ENCODE measurements at regions not wholly inside any gene's neighbourhood (a gene's known extent, or its start where the extent isn't known, plus 50 kb on each side); places are given as distances from the start of the nearest gene placed in this dataset.
A peak's percentile ranks its signal among the peaks of the same experiment; 100 is the strongest.
"Not testable (repeated sequence)": the region's sequence is repeated elsewhere in the genome, so short reads cannot be mapped to it uniquely, and the experiment has no call there.

DNA sequence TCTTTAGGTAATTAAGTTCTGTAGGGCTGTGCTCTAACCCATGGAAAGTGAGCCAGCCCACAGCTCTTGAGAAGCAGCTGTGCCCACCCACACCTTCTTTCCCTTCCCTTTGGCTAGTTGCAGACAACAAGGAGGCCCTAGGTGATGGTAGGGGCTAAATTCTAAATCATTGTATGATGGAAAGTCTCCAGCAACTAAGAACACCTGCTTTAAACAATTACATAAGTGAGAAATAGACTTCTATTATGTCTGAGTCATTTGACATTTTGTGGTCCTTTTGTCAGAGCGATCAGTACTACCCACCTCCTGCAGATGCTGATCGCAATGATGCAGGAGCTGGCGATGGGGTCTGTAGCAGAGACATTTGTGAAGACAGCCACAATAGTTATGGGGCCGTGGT is 79.6 kb downstream of the TEX51 start:
- H3K4me3 ChIP-seq (ENCODE audit: control insufficient read depth, low read depth, low read length), result no peak overlapping the region
- DNase-seq (ENCODE audit: low read depth), result no peak
- TF ChIP-seq, protein P1, sequence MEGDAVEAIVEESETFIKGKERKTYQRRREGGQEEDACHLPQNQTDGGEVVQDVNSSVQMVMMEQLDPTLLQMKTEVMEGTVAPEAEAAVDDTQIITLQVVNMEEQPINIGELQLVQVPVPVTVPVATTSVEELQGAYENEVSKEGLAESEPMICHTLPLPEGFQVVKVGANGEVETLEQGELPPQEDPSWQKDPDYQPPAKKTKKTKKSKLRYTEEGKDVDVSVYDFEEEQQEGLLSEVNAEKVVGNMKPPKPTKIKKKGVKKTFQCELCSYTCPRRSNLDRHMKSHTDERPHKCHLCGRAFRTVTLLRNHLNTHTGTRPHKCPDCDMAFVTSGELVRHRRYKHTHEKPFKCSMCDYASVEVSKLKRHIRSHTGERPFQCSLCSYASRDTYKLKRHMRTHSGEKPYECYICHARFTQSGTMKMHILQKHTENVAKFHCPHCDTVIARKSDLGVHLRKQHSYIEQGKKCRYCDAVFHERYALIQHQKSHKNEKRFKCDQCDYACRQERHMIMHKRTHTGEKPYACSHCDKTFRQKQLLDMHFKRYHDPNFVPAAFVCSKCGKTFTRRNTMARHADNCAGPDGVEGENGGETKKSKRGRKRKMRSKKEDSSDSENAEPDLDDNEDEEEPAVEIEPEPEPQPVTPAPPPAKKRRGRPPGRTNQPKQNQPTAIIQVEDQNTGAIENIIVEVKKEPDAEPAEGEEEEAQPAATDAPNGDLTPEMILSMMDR (conservative IDR thresholded peaks at IDR 0.05; ENCODE audit: control insufficient read depth, insufficient read depth, low read depth, low read length), result no peak

DNA sequence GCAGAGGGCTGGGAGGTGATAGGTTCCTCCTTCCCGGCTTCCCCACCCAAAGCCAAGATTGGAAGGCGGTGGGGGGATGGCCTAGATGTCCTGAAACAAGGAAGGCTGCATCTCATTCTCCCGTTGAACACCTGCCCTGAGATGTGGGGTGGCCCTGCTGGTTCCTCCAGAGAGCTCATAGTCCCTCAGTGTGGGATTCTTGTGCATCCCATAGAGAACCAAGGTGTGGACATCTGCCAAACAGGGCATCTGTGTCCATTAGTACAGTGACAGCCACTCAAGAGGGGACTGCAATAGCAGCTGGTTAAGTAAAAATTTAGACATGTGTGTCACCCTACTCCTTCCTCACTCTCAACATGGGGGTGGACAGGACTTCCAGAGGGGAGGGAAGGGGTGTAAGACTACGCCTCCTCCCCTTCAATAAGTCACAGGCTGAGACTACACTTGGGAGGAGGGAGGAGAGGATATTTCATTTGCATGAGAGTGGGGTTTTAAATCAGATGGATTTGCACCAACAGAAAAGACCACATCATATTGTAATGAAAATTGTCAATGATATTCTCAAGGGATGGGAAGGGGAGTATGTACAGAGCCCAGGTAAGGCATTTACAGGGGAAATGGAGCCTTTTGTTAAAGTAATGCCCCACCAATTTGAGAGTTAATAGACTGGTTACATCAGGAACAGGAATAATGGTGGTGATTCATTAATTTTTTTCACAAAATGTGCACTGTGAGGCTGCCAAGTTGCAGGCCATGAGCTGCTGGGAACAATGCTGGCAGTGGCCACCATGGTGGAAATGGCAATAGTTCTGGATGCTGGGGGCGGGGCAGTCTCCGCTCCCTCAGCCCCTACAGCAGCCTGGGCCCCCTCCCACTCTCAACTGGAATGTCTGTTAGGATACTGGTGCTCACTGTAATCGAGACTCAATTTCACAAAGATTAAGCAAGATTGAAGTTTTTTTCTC is 80.6 kb downstream of the TEX51 start:
- DNase-seq (ENCODE audit: low read depth), result no peak
- TF ChIP-seq, protein P1 (conservative IDR thresholded peaks at IDR 0.05; ENCODE audit: control insufficient read depth, insufficient read depth, low read depth, low read length), result no peak
- H3K4me3 ChIP-seq (ENCODE audit: control insufficient read depth, low read depth, low read length), result no peak overlapping the region

DNA sequence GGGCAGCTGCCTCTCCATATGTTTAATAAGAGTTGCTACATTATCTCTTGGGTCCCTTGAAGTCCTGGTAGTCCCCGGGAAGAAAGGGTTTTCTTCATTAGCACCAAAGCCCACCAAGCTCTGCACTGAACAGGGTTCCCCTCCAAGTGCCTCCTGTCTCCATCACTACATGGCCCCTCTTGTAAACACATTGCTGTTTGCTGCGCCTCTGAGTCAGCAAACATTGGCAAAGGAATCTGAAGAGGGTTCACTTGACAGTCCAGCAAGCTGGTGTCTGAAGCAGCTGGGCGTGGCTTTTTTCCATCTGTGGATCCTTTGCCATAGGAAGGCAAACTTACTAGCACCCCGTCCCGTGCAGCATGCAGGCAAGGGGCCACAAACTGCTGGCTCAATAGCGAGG is 82.8 kb downstream of the TEX51 start:
- peak; percentile 3 for DNase-seq (ENCODE audit: low read depth)
- TF ChIP-seq, protein P1 (conservative IDR thresholded peaks at IDR 0.05; ENCODE audit: control insufficient read depth, insufficient read depth, low read depth, low read length), result no peak
- no peak overlapping the region for H3K4me3 ChIP-seq (ENCODE audit: control insufficient read depth, low read depth, low read length)

DNA sequence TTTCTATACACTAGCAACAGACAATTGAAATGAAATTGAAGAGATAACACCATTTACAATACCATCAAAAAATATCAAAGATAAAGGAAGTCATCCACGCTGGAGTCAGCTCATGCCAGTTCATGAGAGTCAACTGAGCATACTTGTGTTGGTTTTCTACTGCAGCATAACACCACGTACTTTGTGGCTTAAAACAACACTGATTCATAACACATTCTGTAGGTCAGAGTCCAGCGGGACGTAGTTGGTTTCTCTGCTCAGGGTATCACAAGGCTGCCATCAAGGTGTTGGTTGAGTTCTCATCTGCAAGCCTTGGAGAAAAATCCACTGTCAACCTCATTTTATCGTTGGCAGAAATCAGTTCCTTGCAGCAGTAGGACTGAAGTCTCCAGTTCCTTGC is 84.2 kb downstream of the TEX51 start:
- TF ChIP-seq, protein P1 (conservative IDR thresholded peaks at IDR 0.05; ENCODE audit: control insufficient read depth, insufficient read depth, low read depth, low read length), result no peak
- H3K4me3 ChIP-seq (ENCODE audit: control insufficient read depth, low read depth, low read length), result no peak overlapping the region
- no peak for DNase-seq (ENCODE audit: low read depth)

DNA sequence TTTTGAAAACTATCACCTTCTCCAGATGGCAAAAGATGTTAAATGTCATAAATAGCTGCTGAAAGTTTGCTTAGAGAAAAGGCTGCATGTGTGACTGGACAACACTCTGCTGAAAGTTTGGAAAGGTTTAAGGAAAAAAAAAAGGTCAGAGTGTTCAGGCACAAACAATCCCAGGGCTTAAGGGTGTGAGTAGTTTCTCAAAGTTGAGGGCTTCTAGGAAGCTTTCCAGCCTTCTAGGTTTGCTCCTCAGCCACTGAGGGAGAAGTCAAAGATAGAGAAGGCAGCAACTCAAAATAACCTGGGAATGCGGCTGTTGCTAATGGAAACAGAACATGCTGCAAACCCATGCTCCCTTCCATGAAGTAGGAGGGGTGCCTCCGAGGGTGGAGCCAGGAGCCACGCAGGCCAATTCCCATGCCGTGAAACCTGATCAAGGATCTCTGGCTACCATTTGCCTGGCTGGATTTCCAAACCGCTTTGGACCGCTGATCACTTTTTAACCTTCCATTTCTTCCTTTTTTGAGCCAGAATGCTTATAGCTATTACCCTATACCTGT is 88.0 kb downstream of the TEX51 start:
- peak; percentile 6 for DNase-seq (ENCODE audit: low read depth)
- TF ChIP-seq, protein P1 (conservative IDR thresholded peaks at IDR 0.05; ENCODE audit: control insufficient read depth, insufficient read depth, low read depth, low read length), result no peak
- no peak overlapping the region for H3K4me3 ChIP-seq (ENCODE audit: control insufficient read depth, low read depth, low read length)

DNA sequence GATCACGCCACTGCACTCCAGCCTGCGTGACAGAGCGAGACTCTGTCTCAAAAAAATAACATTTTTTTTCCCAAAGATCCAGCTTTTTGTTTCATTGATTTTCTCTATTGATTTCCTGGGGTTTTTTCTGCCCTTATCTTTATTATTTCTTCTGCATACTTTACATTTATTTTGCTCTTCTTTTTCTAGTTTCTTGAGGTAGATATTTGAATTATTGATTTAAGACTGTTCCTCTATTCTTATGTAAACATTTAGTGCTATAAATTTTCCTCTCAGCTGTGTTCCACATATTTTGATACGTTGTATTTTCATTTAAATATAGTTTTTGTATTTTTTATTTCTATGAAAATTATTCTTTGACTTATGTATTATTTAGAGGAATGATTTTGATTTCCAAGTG is 89.8 kb downstream of the TEX51 start:
- TF ChIP-seq, protein P1 (conservative IDR thresholded peaks at IDR 0.05; ENCODE audit: control insufficient read depth, insufficient read depth, low read depth, low read length), result no peak
- H3K4me3 ChIP-seq (ENCODE audit: control insufficient read depth, low read depth, low read length), result no peak overlapping the region
- DNase-seq (ENCODE audit: low read depth), result no peak

DNA sequence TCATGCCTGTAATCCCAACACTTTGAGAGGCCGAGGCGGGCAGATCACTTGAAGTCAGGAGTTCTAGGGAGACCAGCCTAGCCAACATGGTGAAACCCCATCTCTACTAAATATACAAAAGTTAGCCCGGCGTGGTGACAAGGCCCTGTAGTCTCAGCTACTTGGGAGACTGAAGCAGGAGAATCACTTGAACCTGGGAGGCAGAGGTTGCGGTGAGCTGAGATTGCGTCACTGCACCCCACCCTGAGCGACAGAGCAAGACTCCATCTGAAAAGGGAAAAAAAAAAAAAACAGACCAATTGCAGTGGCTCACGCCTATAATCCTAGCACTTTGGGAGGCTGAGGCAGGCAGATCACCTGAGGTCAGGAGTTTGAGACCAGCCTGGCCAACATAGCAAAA is 90.4 kb downstream of the TEX51 start:
- not testable (repeated sequence) for H3K4me3 ChIP-seq (ENCODE audit: control insufficient read depth, low read depth, low read length); DNase-seq (ENCODE audit: low read depth)
